PFSK-1 (cell line): ENCODE measurements at regions not wholly inside any gene's neighbourhood (a gene's known extent, or its start where the extent isn't known, plus 50 kb on each side); places are given as distances from the start of the nearest gene placed in this dataset.

Experiments
- SIN3A ChIP-seq: IDR thresholded peaks from 2 replicates; pipeline ENCODE4 v1.6.1; 2012; ENCODE audit warnings: mild to moderate bottlenecking, low read length, moderate library complexity, borderline replicate concordance; ENCODE audit not compliant: insufficient read depth
- TF ChIP-seq, protein P1 (sequence below), 2 experiments: IDR thresholded peaks; 2 replicates each; pipeline versions ENCODE4 v1.6.1 to v1.8.0; 2011 to 2012; ENCODE audit warnings: low read depth in 2 of 2, low read length in 2 of 2, control low read depth in 1 of 2, inconsistent platforms in 1 of 2, mild to moderate bottlenecking in 1 of 2, moderate library complexity in 1 of 2; ENCODE audit not compliant: insufficient read depth in 1 of 2

DNA sequence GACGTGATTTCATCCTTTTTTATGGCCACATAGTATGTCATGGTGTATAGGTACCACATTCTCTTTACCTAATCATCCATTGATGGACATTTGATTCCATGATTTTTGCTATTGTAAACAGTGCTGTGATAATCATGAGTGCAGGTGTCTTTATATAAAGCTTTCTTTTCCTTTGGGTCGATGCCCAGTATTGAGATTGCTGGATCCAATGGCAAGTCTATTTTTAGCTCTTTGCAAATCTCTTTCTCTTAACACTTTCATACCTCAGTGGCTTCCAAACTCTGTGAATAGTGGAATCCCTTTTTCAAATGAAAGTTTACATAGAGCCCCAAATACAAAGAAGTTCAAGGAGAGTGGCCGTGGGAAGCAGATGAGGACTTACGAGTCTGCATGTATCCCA is 105.8 kb upstream of the SPTLC3 start:
- no peak for TF ChIP-seq SIN3A
- TF ChIP-seq, protein P1, sequence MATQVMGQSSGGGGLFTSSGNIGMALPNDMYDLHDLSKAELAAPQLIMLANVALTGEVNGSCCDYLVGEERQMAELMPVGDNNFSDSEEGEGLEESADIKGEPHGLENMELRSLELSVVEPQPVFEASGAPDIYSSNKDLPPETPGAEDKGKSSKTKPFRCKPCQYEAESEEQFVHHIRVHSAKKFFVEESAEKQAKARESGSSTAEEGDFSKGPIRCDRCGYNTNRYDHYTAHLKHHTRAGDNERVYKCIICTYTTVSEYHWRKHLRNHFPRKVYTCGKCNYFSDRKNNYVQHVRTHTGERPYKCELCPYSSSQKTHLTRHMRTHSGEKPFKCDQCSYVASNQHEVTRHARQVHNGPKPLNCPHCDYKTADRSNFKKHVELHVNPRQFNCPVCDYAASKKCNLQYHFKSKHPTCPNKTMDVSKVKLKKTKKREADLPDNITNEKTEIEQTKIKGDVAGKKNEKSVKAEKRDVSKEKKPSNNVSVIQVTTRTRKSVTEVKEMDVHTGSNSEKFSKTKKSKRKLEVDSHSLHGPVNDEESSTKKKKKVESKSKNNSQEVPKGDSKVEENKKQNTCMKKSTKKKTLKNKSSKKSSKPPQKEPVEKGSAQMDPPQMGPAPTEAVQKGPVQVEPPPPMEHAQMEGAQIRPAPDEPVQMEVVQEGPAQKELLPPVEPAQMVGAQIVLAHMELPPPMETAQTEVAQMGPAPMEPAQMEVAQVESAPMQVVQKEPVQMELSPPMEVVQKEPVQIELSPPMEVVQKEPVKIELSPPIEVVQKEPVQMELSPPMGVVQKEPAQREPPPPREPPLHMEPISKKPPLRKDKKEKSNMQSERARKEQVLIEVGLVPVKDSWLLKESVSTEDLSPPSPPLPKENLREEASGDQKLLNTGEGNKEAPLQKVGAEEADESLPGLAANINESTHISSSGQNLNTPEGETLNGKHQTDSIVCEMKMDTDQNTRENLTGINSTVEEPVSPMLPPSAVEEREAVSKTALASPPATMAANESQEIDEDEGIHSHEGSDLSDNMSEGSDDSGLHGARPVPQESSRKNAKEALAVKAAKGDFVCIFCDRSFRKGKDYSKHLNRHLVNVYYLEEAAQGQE (IDR thresholded peaks at IDR 0.05; ENCODE audit: insufficient read depth in 1 of 2, low read depth in 2 of 2, low read length in 2 of 2), result no peak
